GM13976 (cell line): ENCODE measurements at regions not wholly inside any gene's neighbourhood (a gene's known extent, or its start where the extent isn't known, plus 50 kb on each side); places are given as distances from the start of the nearest gene placed in this dataset.
"Not testable (repeated sequence)": the region's sequence is repeated elsewhere in the genome, so short reads cannot be mapped to it uniquely, and the experiment has no call there.

ENCODE experiments used
- DNase-seq: peaks from one replicate; pipeline ENCODE4 v3.0.0; 2012; ENCODE audit warnings: low spot score
- in situ Hi-C: fragments of 300-500 bp; cut with MboI; formaldehyde crosslinking; loops from one replicate; pipeline ENCODE4 v1.12.0; 2022; ENCODE audit warnings: low sequenced_read_pairs, mixed read lengths, inconsistent platforms; ENCODE audit not compliant: unreplicated experiment
- TF ChIP-seq, protein P1 (sequence below): IDR thresholded peaks from 2 replicates; pipeline ENCODE4 v1.5.1; 2012; ENCODE audit warnings: borderline replicate concordance, mild to moderate bottlenecking; ENCODE audit not compliant: insufficient read depth; ENCODE audit errors: extremely low read depth, missing control alignments, control extremely low read depth

GRCh38 chr14:89469210-89470198, 52.5 kb upstream of the FOXN3 start:
- no peak for DNase-seq
- TF ChIP-seq, protein P1, sequence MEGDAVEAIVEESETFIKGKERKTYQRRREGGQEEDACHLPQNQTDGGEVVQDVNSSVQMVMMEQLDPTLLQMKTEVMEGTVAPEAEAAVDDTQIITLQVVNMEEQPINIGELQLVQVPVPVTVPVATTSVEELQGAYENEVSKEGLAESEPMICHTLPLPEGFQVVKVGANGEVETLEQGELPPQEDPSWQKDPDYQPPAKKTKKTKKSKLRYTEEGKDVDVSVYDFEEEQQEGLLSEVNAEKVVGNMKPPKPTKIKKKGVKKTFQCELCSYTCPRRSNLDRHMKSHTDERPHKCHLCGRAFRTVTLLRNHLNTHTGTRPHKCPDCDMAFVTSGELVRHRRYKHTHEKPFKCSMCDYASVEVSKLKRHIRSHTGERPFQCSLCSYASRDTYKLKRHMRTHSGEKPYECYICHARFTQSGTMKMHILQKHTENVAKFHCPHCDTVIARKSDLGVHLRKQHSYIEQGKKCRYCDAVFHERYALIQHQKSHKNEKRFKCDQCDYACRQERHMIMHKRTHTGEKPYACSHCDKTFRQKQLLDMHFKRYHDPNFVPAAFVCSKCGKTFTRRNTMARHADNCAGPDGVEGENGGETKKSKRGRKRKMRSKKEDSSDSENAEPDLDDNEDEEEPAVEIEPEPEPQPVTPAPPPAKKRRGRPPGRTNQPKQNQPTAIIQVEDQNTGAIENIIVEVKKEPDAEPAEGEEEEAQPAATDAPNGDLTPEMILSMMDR, result no peak
- in situ Hi-C loops, result no loop called here

GRCh38 chr14:89468566-89468965, 51.5 kb upstream of the FOXN3 start:
- TF ChIP-seq, protein P1, result no peak
- no peak for DNase-seq
- in situ Hi-C loops, result no loop called here

DNA sequence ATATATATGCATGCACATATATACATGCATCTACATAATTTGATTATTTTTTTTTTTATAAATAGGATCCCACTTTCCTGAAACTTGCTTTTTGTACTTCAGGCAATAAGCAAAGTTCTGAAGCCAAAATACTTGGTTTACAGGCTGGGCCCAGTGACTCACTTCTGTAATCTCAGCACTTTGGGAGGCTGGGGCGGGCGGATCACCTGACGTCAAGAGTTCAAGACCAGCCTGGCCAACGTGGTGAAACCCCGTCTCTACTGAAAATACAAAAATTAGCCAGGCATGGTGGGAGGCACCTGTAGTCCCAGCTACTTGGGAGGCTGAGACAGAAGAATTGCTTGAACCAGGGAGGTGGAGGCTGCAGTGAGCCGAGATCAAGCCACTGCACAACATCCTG, 51.0 kb upstream of the FOXN3 start:
- in situ Hi-C loops, DNase-seq: not testable (repeated sequence)

DNA sequence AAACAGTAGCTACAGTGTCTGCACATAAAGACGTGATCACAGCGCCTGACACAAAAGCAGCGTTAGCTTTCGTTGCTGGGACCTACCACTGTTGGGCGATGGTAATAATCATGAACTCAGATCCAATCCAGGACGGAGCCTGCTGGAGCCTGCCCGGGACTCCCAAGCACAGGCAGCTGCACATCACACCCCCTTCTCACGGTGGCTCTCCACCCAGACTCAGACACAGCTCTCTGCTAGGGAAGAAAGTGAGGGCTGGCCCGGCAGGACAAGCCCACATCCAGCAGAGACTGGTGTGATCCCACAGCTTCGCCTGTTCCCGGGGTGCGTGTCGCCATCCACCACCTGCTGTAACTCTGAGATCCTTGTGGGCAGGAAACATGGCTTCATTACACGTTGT, 49.9 kb upstream of the FOXN3 start:
- no peak for DNase-seq
- in situ Hi-C loops, result no loop called here
- TF ChIP-seq, protein P1, result no peak
